ENCODE measurements at regions not wholly inside any gene's neighbourhood (a gene's known extent, or its start where the extent isn't known, plus 50 kb on each side); places are given as distances from the start of the nearest gene placed in this dataset.
"Not testable (repeated sequence)": the region's sequence is repeated elsewhere in the genome, so short reads cannot be mapped to it uniquely, and the experiment has no call there.

- no peak for DNase-seq (ENCODE audit: low read depth)
- TF ChIP-seq CTCF (conservative IDR thresholded peaks at IDR 0.05; ENCODE audit: low read length), result no peak
- H3K4me3 ChIP-seq (ENCODE audit: low read length), result no peak overlapping the region
Observed at GRCh38 chrX:973010-973632, 239.3 kb downstream of the CRLF2 start.

DNA sequence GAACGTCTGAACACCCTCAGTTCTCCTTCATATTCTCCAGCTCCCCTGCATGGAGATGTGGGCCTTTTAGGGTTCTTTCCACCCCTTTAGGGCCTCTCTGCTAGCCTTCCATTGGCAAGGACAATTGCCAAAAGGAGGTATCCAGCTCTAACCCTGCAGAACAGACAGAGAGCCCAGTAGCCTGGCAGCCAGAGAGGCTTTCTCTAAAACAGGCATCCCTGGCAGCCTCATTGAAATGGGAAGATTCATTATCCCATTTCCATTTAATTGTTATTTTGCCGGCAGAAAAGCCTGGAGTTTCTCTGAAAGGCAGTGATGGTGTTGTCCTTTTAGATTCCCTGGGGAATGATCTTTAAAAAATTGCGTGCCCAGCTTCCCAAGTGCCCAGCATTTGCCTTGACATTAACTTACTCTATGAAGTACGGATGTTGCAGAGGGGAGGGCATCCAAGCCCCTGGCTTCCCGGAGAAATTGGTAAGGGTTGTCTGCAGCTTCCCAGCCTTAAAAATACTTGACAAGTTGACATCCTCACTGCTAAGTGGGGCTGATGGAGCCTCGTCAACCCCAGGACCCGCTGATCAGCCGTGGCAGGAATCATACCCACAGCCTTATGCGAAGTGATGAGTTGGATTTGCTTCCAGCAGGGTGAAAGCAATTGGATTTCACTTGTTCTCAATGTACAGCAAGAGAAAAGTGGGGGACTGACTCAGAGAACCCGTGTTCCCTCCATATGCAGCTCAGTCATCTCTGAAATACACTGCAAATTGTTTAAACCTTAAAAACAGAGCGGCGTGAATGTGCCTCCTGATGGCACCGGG lies 244.1 kb downstream of the CRLF2 start:
- TF ChIP-seq CTCF (conservative IDR thresholded peaks at IDR 0.05; ENCODE audit: low read length), result no peak
- DNase-seq (ENCODE audit: low read depth), result no peak
- no peak overlapping the region for H3K4me3 ChIP-seq (ENCODE audit: low read length)

DNA sequence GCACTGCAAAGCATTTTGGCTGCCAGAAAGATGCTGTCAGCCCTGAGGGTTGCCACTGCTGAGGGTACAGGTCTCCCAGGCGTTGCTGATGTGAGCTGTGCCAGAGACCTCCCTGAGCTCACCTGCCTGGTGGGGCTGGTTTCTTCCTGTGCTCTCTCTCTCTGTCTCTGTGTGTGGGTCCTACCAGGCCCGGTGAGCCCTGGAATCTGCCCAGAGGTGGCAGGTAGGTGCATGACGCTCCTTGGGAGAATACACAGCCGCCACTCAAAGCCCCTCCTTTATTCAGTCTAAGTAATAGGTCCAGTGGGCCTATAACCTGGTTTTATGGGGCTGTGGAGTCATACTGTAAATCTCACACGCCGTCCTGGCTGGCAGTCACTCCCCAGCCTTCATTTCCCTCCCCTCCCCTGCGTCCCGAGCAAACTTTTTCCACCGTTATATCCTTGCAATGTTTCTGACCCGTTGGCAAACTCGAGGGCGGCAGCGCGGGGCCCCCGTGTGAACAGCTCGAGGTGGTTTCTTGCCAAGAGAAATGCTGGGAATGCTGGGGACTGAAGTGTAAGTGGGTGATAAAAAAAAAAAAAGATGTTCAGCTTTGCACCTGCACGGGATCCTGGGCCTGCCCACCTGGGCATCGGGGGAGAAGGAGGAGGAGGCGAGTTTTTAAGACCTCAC lies 245.9 kb downstream of the CRLF2 start:
- no peak for DNase-seq (ENCODE audit: low read depth)
- no peak overlapping the region for H3K4me3 ChIP-seq (ENCODE audit: low read length)
- no peak for TF ChIP-seq CTCF (conservative IDR thresholded peaks at IDR 0.05; ENCODE audit: low read length)

GRCh38 chrX:964831-965416 lies 247.5 kb downstream of the CRLF2 start:
- no peak overlapping the region for H3K4me3 ChIP-seq (ENCODE audit: low read length)
- DNase-seq (ENCODE audit: low read depth), result no peak
- no peak for TF ChIP-seq CTCF (conservative IDR thresholded peaks at IDR 0.05; ENCODE audit: low read length)

DNA sequence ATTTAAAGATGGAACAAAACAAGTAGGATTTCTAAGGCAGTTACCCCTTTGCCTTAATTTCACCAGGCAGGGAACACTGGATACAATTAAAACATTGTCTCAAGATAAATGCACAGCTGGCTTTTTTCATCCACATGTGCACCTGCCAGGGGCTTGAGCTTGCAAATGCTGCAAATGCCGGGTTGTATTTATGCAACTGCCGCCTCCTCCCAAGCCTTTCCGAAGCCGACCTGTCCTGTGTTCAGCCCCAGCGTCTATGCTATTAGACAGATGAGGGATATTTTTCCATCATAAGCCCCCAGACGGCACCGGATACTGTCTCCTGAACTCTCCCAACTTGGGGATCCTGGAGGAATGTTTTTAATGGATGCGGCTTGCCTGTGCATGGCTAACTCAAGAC lies 251.6 kb downstream of the CRLF2 start:
- TF ChIP-seq CTCF (conservative IDR thresholded peaks at IDR 0.05; ENCODE audit: low read length), result no peak
- DNase-seq (ENCODE audit: low read depth), result no peak

GRCh38 chrX:959595-959994 lies 252.9 kb downstream of the CRLF2 start:
- no peak overlapping the region for H3K4me3 ChIP-seq (ENCODE audit: low read length)
- DNase-seq (ENCODE audit: low read depth), result no peak
- no peak for TF ChIP-seq CTCF (conservative IDR thresholded peaks at IDR 0.05; ENCODE audit: low read length)

More for the DNA sequence above, 251.6 kb downstream of the CRLF2 start:
- H3K4me3 ChIP-seq (ENCODE audit: low read length), result no peak overlapping the region

DNA sequence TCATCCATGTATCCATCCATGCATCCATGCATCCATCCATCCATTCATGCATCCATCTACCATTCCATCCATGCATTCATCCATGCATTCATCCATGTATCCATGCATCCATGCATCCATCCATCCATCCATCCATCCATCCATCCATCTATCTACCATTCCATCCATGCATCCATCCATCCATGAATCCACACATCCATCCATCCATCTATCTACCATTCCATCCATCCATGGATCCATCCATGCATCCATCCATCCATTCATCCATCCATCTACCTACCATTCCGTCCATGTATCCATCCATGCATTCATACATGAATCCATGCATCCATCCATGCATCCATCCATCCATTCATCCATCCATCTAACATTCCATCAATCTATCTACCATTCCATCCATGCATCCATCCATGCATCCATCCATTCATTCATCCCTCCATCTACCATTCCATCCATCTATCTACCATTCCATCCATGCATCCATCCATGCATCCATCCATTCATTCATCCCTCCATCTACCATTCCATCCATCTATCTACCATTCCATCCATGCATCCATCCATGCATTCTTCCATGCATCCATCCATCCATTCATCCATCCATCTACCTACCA lies 257.2 kb downstream of the CRLF2 start:
- H3K4me3 ChIP-seq (ENCODE audit: low read length); DNase-seq (ENCODE audit: low read depth): not testable (repeated sequence)
